Right atrium auricular region (tissue), 2 donors: ENCODE measurements at regions not wholly inside any gene's neighbourhood (a gene's known extent, or its start where the extent isn't known, plus 50 kb on each side); places are given as distances from the start of the nearest gene placed in this dataset.
A peak's percentile ranks its signal among the peaks of the same experiment; 100 is the strongest.
"Not testable (repeated sequence)": the region's sequence is repeated elsewhere in the genome, so short reads cannot be mapped to it uniquely, and the experiment has no call there.

Experiments
- DNase-seq: peaks from one replicate; pipeline ENCODE4 v3.0.0-alpha.2; 2019; ENCODE audit warnings: low spot score
- H3K27ac ChIP-seq, 2 donors: fragments of 200-600 bp; sonication (generic); 1 replicate in 1 of 2; 2 replicates in 1 of 2; pipeline ENCODE4 v1.5.1; 2016 to 2019
- H3K27me3 ChIP-seq, 2 donors: fragments of 200-600 bp; sonication (generic); one replicate each; pipeline versions ENCODE4 v1.5.1 to v1.6.0; 2017 to 2019
- H3K36me3 ChIP-seq: fragments of 200-600 bp; sonication (generic); one replicate; pipeline ENCODE4 v1.5.1; 2016
- H3K4me1 ChIP-seq, 2 donors: fragments of 200-600 bp; sonication (generic); one replicate each; pipeline versions ENCODE4 v1.5.1 to v1.6.0; 2017 to 2019
- H3K4me3 ChIP-seq, 2 donors: fragments of 200-600 bp; sonication (generic); 1 replicate in 1 of 2; 2 replicates in 1 of 2; pipeline ENCODE4 v1.5.1; 2017 to 2019; ENCODE audit warnings: mild to moderate bottlenecking in 1 of 2, moderate library complexity in 1 of 2
- H3K9me3 ChIP-seq, 2 donors: fragments of 200-600 bp; sonication (generic); one replicate each; pipeline ENCODE4 v1.5.1; 2019
- CTCF ChIP-seq, 2 donors: fragments of 200-600 bp; sonication (generic); IDR thresholded peaks; one replicate each; pipeline ENCODE4 v1.5.1; 2019; ENCODE audit warnings: antibody characterized with exemption in 2 of 2

- H3K9me3 ChIP-seq: no peaks in the 10 kb centered on the region
- no peak for TF ChIP-seq CTCF (IDR thresholded peaks at IDR 0.05)
- DNase-seq: no peak
- H3K4me1 ChIP-seq: no peaks in the 10 kb centered on the region
- H3K27ac ChIP-seq: no peak overlapping the region
- no peaks in the 10 kb centered on the region for H3K36me3 ChIP-seq
- no peak overlapping the region for H3K4me3 ChIP-seq
- no peaks in the 10 kb centered on the region for H3K27me3 ChIP-seq
Measured at GRCh38 chr2:189312643-189313042, 128.6 kb upstream of the WDR75 start.

- no peaks in the 10 kb centered on the region for H3K4me1 ChIP-seq
- H3K4me3 ChIP-seq: no peak overlapping the region
- no peaks in the 10 kb centered on the region for H3K27me3 ChIP-seq
- no peak overlapping the region for H3K27ac ChIP-seq
- no peaks in the 10 kb centered on the region for H3K36me3 ChIP-seq
- no peak for TF ChIP-seq CTCF (IDR thresholded peaks at IDR 0.05)
- DNase-seq: no peak
- peaks cover 0 to 6% of the 10 kb centered on the region in 2 donors for H3K9me3 ChIP-seq
Measured at GRCh38 chr2:189318761-189319160, 122.5 kb upstream of the WDR75 start.

GRCh38 chr2:189319424-189319823, 121.8 kb upstream of the WDR75 start:
- not testable (repeated sequence) for H3K4me3 ChIP-seq, DNase-seq, H3K9me3 ChIP-seq, H3K27me3 ChIP-seq, H3K36me3 ChIP-seq, H3K27ac ChIP-seq, H3K4me1 ChIP-seq

GRCh38 chr2:189327879-189328847, 113.1 kb upstream of the WDR75 start:
- Histone ChIP-seq H3K27ac (peak overlapping the region in 1 of 2 donors; percentile 1), H3K36me3 (no peaks in the 10 kb centered on the region), H3K4me3 (no peak overlapping the region), H3K27me3 (no peaks in the 10 kb centered on the region), H3K9me3 (no peaks in the 10 kb centered on the region), H3K4me1 (no peaks in the 10 kb centered on the region)
- no peak for DNase-seq
- no peak for TF ChIP-seq CTCF (IDR thresholded peaks at IDR 0.05)

GRCh38 chr2:189328848-189329245, 112.4 kb upstream of the WDR75 start:
- no peaks in the 10 kb centered on the region for H3K27me3 ChIP-seq
- no peak overlapping the region for H3K27ac ChIP-seq

More at GRCh38 chr2:189328848-189329245, 112.4 kb upstream of the WDR75 start:
- no peak for DNase-seq
- H3K9me3 ChIP-seq: no peaks in the 10 kb centered on the region
- H3K4me3 ChIP-seq: no peak overlapping the region
- H3K4me1 ChIP-seq: no peaks in the 10 kb centered on the region
- no peak for TF ChIP-seq CTCF (IDR thresholded peaks at IDR 0.05)
- no peaks in the 10 kb centered on the region for H3K36me3 ChIP-seq
